ENCODE measurements at regions not wholly inside any gene's neighbourhood (a gene's known extent, or its start where the extent isn't known, plus 50 kb on each side); places are given as distances from the start of the nearest gene placed in this dataset.

DNA sequence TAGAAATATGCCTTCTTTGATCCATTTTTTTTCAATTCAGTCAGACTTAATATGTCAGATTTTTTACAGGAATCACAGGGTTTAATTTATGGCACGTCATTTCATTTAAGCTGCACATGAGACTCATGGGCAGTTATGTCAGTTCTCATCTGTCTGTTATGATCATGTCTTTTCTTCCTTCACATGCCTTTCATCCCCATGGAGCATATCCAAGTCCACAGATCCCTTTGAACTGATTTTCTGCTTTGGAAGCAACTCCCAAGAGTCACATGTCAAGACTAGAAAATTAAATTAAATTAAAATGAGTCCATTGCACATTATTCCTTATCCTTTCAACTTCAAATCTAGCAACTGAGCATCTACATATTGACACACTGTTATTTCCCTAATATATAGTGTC, 1274.0 kb upstream of the C9orf72 start:
- TF ChIP-seq, protein P1, sequence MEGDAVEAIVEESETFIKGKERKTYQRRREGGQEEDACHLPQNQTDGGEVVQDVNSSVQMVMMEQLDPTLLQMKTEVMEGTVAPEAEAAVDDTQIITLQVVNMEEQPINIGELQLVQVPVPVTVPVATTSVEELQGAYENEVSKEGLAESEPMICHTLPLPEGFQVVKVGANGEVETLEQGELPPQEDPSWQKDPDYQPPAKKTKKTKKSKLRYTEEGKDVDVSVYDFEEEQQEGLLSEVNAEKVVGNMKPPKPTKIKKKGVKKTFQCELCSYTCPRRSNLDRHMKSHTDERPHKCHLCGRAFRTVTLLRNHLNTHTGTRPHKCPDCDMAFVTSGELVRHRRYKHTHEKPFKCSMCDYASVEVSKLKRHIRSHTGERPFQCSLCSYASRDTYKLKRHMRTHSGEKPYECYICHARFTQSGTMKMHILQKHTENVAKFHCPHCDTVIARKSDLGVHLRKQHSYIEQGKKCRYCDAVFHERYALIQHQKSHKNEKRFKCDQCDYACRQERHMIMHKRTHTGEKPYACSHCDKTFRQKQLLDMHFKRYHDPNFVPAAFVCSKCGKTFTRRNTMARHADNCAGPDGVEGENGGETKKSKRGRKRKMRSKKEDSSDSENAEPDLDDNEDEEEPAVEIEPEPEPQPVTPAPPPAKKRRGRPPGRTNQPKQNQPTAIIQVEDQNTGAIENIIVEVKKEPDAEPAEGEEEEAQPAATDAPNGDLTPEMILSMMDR (IDR thresholded peaks at IDR 0.05), result no peak
- no peak for TF ChIP-seq POLR2A (IDR thresholded peaks at IDR 0.05)

All from lower leg skin (tissue), 3 donors.